ENCODE measurements at regions not wholly inside any gene's neighbourhood (a gene's known extent, or its start where the extent isn't known, plus 50 kb on each side); places are given as distances from the start of the nearest gene placed in this dataset.

- TF ChIP-seq NFXL1 (IDR thresholded peaks at IDR 0.05; ENCODE audit: borderline replicate concordance) (no peak), HDGF (IDR thresholded peaks at IDR 0.05) (no peak), KDM1A (IDR thresholded peaks at IDR 0.05; ENCODE audit: borderline replicate concordance) (no peak), FOXM1 (IDR thresholded peaks at IDR 0.05; ENCODE audit: low read depth, low read length) (no peak), TARDBP (IDR thresholded peaks at IDR 0.05; ENCODE audit: borderline replicate concordance) (no peak), YBX1 (IDR thresholded peaks at IDR 0.05) (no peak)
These were observed 832.3 kb upstream of the GOT2 start (continued) for GRCh38 chr16:59566446-59566845.

GRCh38 chr16:59558679-59559078, 824.6 kb upstream of the GOT2 start:
- POLR2A ChIA-PET, result no interaction called here
- SMC1A ChIA-PET (ENCODE audit: uncharacterized antibody, unreplicated experiment), result no interaction called here
- TF ChIP-seq TCF12 (IDR thresholded peaks at IDR 0.05; ENCODE audit: low read depth, low read length) (no peak), ZNF24 (IDR thresholded peaks at IDR 0.05) (no peak), CHD4 (IDR thresholded peaks at IDR 0.05) (no peak), NFYA (IDR thresholded peaks at IDR 0.05; ENCODE audit: borderline replicate concordance, low read depth, low read length) (no peak), E2F8 (IDR thresholded peaks at IDR 0.05; ENCODE audit: low read depth, partially characterized antibody) (no peak), ATF3 (IDR thresholded peaks at IDR 0.05; ENCODE audit: borderline replicate concordance, extremely low read depth, low read depth, low read length) (no peak), SRF (IDR thresholded peaks at IDR 0.05; ENCODE audit: low read depth in 2 of 2, low read length in 2 of 2) (no peak), MAX (IDR thresholded peaks at IDR 0.05; ENCODE audit: low read depth, low read length) (no peak), YBX1 (IDR thresholded peaks at IDR 0.05) (no peak), CREB1 (IDR thresholded peaks at IDR 0.05; ENCODE audit: low read depth) (no peak), PRDM15 (CRISPR knock-in tag; IDR thresholded peaks at IDR 0.05) (no peak), ZBTB33 (IDR thresholded peaks at IDR 0.05) (no peak)

More at GRCh38 chr16:59558679-59559078, 824.6 kb upstream of the GOT2 start:
- H3K4me3 ChIP-seq, result no peak overlapping the region
- no peak overlapping the region for H3K9ac ChIP-seq (ENCODE audit: control insufficient read depth, insufficient read depth, low read length)
- H3K9me3 ChIP-seq (replicated peaks; ENCODE audit: control insufficient read depth, insufficient read depth, low read length), result no peaks in the 10 kb centered on the region
- no peaks in the 10 kb centered on the region for H3K79me2 ChIP-seq (ENCODE audit: control insufficient read depth, insufficient read depth, low read length)
- H2AFZ ChIP-seq (ENCODE audit: control insufficient read depth, low read depth, low read length), result no peak overlapping the region
- H3K27ac ChIP-seq (ENCODE audit: control insufficient read depth, insufficient read depth), result no peak overlapping the region
- intact Hi-C loops (cut with micrococcal nuclease; ENCODE audit: unreplicated experiment), result no loop called here
- H3K36me3 ChIP-seq (ENCODE audit: control insufficient read depth in 2 of 2, insufficient read depth in 2 of 2, low read length in 1 of 2), result no peaks in the 10 kb centered on the region
- H3K4me1 ChIP-seq (ENCODE audit: control insufficient read depth, insufficient read depth, low read length), result no peaks in the 10 kb centered on the region
- ChIA-PET CTCF (no interaction called here), RAD21 (ENCODE audit: unreplicated experiment) (no interaction called here)
- in situ Hi-C loops (cut with MboI), result no loop called here
- H4K20me1 ChIP-seq (ENCODE audit: control insufficient read depth, insufficient read depth), result no peaks in the 10 kb centered on the region
- H3K4me2 ChIP-seq (ENCODE audit: control insufficient read depth, insufficient read depth), result no peak overlapping the region
- ATAC-seq (no peak), DNase-seq (ENCODE audit: low read depth, low spot score) (no peak), FAIRE-seq (no peak)
- BruUV-seq (replicated peaks), result no TSS peak
- no peaks in the 10 kb centered on the region for H3K27me3 ChIP-seq (replicated peaks in 1 of 2; ENCODE audit: control insufficient read depth in 2 of 2, insufficient read depth in 2 of 2, low read length in 1 of 2)
